ENCODE measurements at regions not wholly inside any gene's neighbourhood (a gene's known extent, or its start where the extent isn't known, plus 50 kb on each side); places are given as distances from the start of the nearest gene placed in this dataset.

- 100% methylated on average over 1 of the region's 4 CpGs; no CpG with 5 or more reads in 1 of the 2 experiments for WGBS, 2 experiments (ENCODE audit: extremely low coverage in 2 of 2, insufficient read length in 1 of 2)
- no peak for TF ChIP-seq RCOR1 (IDR thresholded peaks at IDR 0.05; ENCODE audit: insufficient replicate concordance, low read length)
- TF ChIP-seq MAZ (IDR thresholded peaks at IDR 0.05; ENCODE audit: borderline replicate concordance, low read depth, low read length): no peak
- TF ChIP-seq NFE2L2 (IDR thresholded peaks at IDR 0.05; ENCODE audit: low read depth, low read length): no peak
- no peak for TF ChIP-seq MAFK (IDR thresholded peaks at IDR 0.05; ENCODE audit: low read depth, low read length)
- no peak for TF ChIP-seq BHLHE40 (IDR thresholded peaks at IDR 0.05; ENCODE audit: low read depth, low read length)
- TF ChIP-seq MXI1 (IDR thresholded peaks at IDR 0.05; ENCODE audit: borderline replicate concordance, low read depth, low read length): no peak
- TF ChIP-seq RFX5 (IDR thresholded peaks at IDR 0.05; ENCODE audit: low read depth, low read length): no peak
- TF ChIP-seq RAD21 (IDR thresholded peaks at IDR 0.05; ENCODE audit: low read length): no peak
- TF ChIP-seq CHD1 (IDR thresholded peaks at IDR 0.05; ENCODE audit: low read depth, low read length): no peak
- TF ChIP-seq CEBPB (IDR thresholded peaks at IDR 0.05; ENCODE audit: low read depth, low read length): no peak
- Histone ChIP-seq H2AK9ac (replicated peaks; ENCODE audit: low read depth, low read length, poor library complexity) (no peak overlapping the region), H3K14ac (replicated peaks; ENCODE audit: low read depth, low read length) (no peak overlapping the region), H3K9me3 (ENCODE audit: control insufficient read depth, insufficient read depth, low read length) (no peaks in the 10 kb centered on the region), H3K9me1 (ENCODE audit: insufficient read depth, low read length) (no peaks in the 10 kb centered on the region), H2BK20ac (ENCODE audit: low read depth, low read length) (no peak overlapping the region), H3K27ac (ENCODE audit: insufficient read depth, low read length) (no peak overlapping the region), H4K5ac (ENCODE audit: low read depth, low read length) (no peak overlapping the region), H3K4me2 (ENCODE audit: low read depth, low read length) (no peak overlapping the region), H4K20me1 (ENCODE audit: insufficient read depth, low read length) (no peaks in the 10 kb centered on the region), H2AFZ (replicated peaks; ENCODE audit: low read length, poor library complexity) (no peak overlapping the region), H3K56ac (ENCODE audit: extremely low read depth, insufficient read depth, low read length) (no peak overlapping the region), H2AK5ac (ENCODE audit: low read depth, low read length) (no peak overlapping the region), H3K36me3 (ENCODE audit: control insufficient read depth, insufficient read depth, low read length) (no peaks in the 10 kb centered on the region), H3K4me3 (ENCODE audit: insufficient read depth, low read depth, low read length) (no peak overlapping the region), H4K91ac (ENCODE audit: insufficient read depth, low read depth, low read length) (no peak overlapping the region), H3K23ac (ENCODE audit: low read depth, low read length) (no peak overlapping the region), H2BK120ac (ENCODE audit: low read depth, low read length) (no peak overlapping the region), H3K27me3 (ENCODE audit: control insufficient read depth, insufficient read depth, low read length) (no peaks in the 10 kb centered on the region), H3K9ac (ENCODE audit: low read depth, low read length) (no peak overlapping the region), H3K18ac (ENCODE audit: low read depth, low read length) (no peak overlapping the region), H2BK15ac (ENCODE audit: low read depth, low read length) (no peak overlapping the region), H3K4ac (ENCODE audit: low read depth, low read length) (no peak overlapping the region), H2BK5ac (ENCODE audit: low read depth, low read length, poor library complexity, severe bottlenecking) (no peak overlapping the region), H3K4me1 (ENCODE audit: control insufficient read depth, insufficient read depth, low read length) (peaks cover 2% of the 10 kb centered on the region; the same call in 1 of the 2 replicates), H4K8ac (ENCODE audit: low read depth in 2 of 2, low read length in 2 of 2) (no peak overlapping the region), H3K79me1 (ENCODE audit: low read depth in 1 of 2, low read length in 2 of 2) (0 out of 4 replicates have a peak, but pooled peaks cover 0 to 2% of the 10 kb centered on the region in 2 experiments)
- in situ Hi-C loops (cut with MboI; ENCODE audit: low sequenced_read_pairs) (no loop called here), dilution Hi-C loops (cut with HindIII; ENCODE audit: low sequenced_read_pairs, unreplicated experiment) (no loop called here), intact Hi-C loops (cut with micrococcal nuclease) (no loop called here)
- ChIA-PET CTCF (no interaction called here), POLR2A (ENCODE audit: unreplicated experiment) (no interaction called here)
- DNase-seq: no peak
- ATAC-seq (ENCODE audit: low read depth): no peak
- BruUV-seq (replicated peaks): no TSS peak
These were observed 123.2 kb upstream of the PRSS16 start for GRCh38 chr6:27124252-27124657.

All from IMR-90 (cell line).